Embryonic facial prominence (tissue), 1 donor: ENCODE measurements at regions not wholly inside any gene's neighbourhood (a gene's known extent, or its start where the extent isn't known, plus 50 kb on each side); places are given as distances from the start of the nearest gene placed in this dataset.
"Not testable (repeated sequence)": the region's sequence is repeated elsewhere in the genome, so short reads cannot be mapped to it uniquely, and the experiment has no call there.

Source experiments
- DNase-seq: peaks from one replicate; pipeline ENCODE4 v3.0.0-alpha.2; 2016; ENCODE audit errors: extremely low spot score

- DNase-seq = no peak
These were observed 104.9 kb upstream of the TANK start for GRCh38 chr2:161055289-161055688.

GRCh38 chr2:161059388-161059787, 100.8 kb upstream of the TANK start:
- DNase-seq = no peak

GRCh38 chr2:161061786-161062185, 98.4 kb upstream of the TANK start:
- DNase-seq = no peak

GRCh38 chr2:161063157-161063945, 96.9 kb upstream of the TANK start:
- DNase-seq = peak; percentile 65

- DNase-seq = no peak
These were observed 96.3 kb upstream of the TANK start for GRCh38 chr2:161063946-161064306.

GRCh38 chr2:161067846-161068350, 92.3 kb upstream of the TANK start:
- no peak for DNase-seq

GRCh38 chr2:161068670-161069069, 91.6 kb upstream of the TANK start:
- DNase-seq = no peak

- DNase-seq = no peak
These were observed 89.3 kb upstream of the TANK start for GRCh38 chr2:161070693-161071479.

GRCh38 chr2:161072436-161072835, 87.8 kb upstream of the TANK start:
- not testable (repeated sequence) for DNase-seq

- DNase-seq = no peak
These were observed 84.5 kb upstream of the TANK start for GRCh38 chr2:161075701-161076100.

- no peak for DNase-seq
These were observed 83.3 kb upstream of the TANK start for GRCh38 chr2:161076936-161077335.

GRCh38 chr2:161077367-161078210, 82.6 kb upstream of the TANK start:
- no peak for DNase-seq

GRCh38 chr2:161078211-161078539, 82.1 kb upstream of the TANK start:
- DNase-seq = no peak

- no peak for DNase-seq
These were observed 75.1 kb upstream of the TANK start for GRCh38 chr2:161085149-161085548.

GRCh38 chr2:161088658-161089350, 71.4 kb upstream of the TANK start:
- DNase-seq = no peak

- no peak for DNase-seq
These were observed 69.8 kb upstream of the TANK start for GRCh38 chr2:161090411-161090810.

- DNase-seq = no peak
These were observed 64.9 kb upstream of the TANK start for GRCh38 chr2:161095314-161095713.

GRCh38 chr2:161096336-161096735, 63.9 kb upstream of the TANK start:
- no peak for DNase-seq

- DNase-seq = no peak
These were observed 63.1 kb upstream of the TANK start for GRCh38 chr2:161097157-161097556.

- no peak for DNase-seq
These were observed 59.9 kb upstream of the TANK start for GRCh38 chr2:161100211-161100895.

- DNase-seq = no peak
These were observed 58.8 kb upstream of the TANK start for GRCh38 chr2:161101406-161101805.
